Upper lobe of left lung (tissue), 6 donors: ENCODE measurements at regions not wholly inside any gene's neighbourhood (a gene's known extent, or its start where the extent isn't known, plus 50 kb on each side); places are given as distances from the start of the nearest gene placed in this dataset.
A peak's percentile ranks its signal among the peaks of the same experiment; 100 is the strongest.

Experiments
- ATAC-seq, 2 donors: fragments of 200-7000 bp; cut with Tn5 transposase; one replicate each; pipeline ENCODE4 v1.9.1; 2022; ENCODE audit warnings: mild to moderate bottlenecking in 2 of 2, moderate library complexity in 2 of 2; ENCODE audit not compliant: low FRiP score in 2 of 2
- DNase-seq, 2 donors: peaks; one replicate each; pipeline ENCODE4 v3.0.0-alpha.2; 2019 to 2020
- H3K27ac ChIP-seq, 4 donors: fragments of 200-600 bp; sonication (generic); one replicate each; pipeline ENCODE4 v1.5.1; 2016 to 2019
- H3K27me3 ChIP-seq, 4 donors: fragments of 200-600 bp; sonication (generic); one replicate each; pipeline ENCODE4 v1.5.1; 2017 to 2019
- H3K36me3 ChIP-seq, 4 donors: fragments of 200-600 bp; sonication (generic); one replicate each; pipeline ENCODE4 v1.5.1; 2016 to 2019
- H3K4me1 ChIP-seq, 4 donors: fragments of 200-600 bp; sonication (generic); one replicate each; pipeline ENCODE4 v1.5.1; 2018 to 2019
- H3K4me3 ChIP-seq, 4 donors: fragments of 200-600 bp; sonication (generic); one replicate each; pipeline ENCODE4 v1.5.1; 2017 to 2019; ENCODE audit warnings: mild to moderate bottlenecking in 2 of 4, moderate library complexity in 1 of 4
- H3K9me3 ChIP-seq, 4 donors: fragments of 200-600 bp; sonication (generic); one replicate each; pipeline ENCODE4 v1.5.1; 2018 to 2019
- CTCF ChIP-seq, 6 experiments: fragments of 450-650 bp in 4 of 6; fragments of 200-600 bp in 2 of 6; sonication (generic) in 2 of 6; IDR thresholded peaks; one replicate each; pipeline ENCODE4 v1.5.1; 2016 to 2019; ENCODE audit warnings: antibody characterized with exemption in 6 of 6
- EP300 ChIP-seq, 4 donors: sonication (generic); formaldehyde crosslinking; IDR thresholded peaks; one replicate each; pipeline ENCODE4 v1.5.1; 2017; ENCODE audit warnings: antibody characterized with exemption in 4 of 4, control low read depth in 2 of 4
- POLR2A ChIP-seq, 4 donors: fragments of 450-650 bp; IDR thresholded peaks; one replicate each; pipeline ENCODE4 v1.5.1; 2016 to 2017; ENCODE audit warnings: antibody characterized with exemption in 4 of 4, mild to moderate bottlenecking in 2 of 4
- POLR2AphosphoS5 ChIP-seq, 2 donors: sonication (generic); formaldehyde crosslinking; IDR thresholded peaks; one replicate each; pipeline ENCODE4 v1.5.1; 2017; ENCODE audit warnings: antibody characterized with exemption in 2 of 2
- whole genome bisulfite sequencing, 2 donors: methylation state at CpG; one replicate each; pipeline ENCODE4 v1.1.5; 2017 to 2018; 5-methylcytosine and 5-hydroxymethylcytosine counted together
- donor health status: DM: no; HTN: no; CAD: no; lungs with moderate emphysema.
- donor health status: DM: no; HTN: yes; CAD: no; lungs with severe emphysema.

DNA sequence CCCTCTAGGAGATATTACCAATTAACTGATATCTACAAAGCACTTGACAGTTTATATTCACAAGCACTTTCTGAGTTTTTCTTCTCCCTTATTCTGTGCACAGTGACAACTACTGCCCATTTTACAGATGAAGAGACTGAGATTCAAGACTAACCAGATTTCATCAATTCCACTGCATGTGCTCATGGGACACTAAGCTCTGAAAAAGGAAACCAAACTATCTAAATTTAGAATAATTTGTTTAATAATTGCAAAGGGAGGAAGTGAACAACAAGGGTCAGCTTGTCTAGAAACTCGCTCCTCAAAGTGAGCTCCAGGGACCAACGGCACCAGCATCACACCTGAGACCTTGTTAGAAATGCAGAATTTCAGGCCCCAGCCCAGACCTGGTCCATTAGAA is 50.8 kb upstream of the MYLIP start:
- Histone ChIP-seq H3K36me3 (no peaks in the 10 kb centered on the region), H3K9me3 (no peaks in the 10 kb centered on the region), H3K4me3 (no peak overlapping the region), H3K27ac (no peak overlapping the region), H3K27me3 (no peaks in the 10 kb centered on the region), H3K4me1 (no peaks in the 10 kb centered on the region)
- DNase-seq (no peak), ATAC-seq (no peak)
- no peak for TF ChIP-seq POLR2A (IDR thresholded peaks at IDR 0.05)
- no peak for TF ChIP-seq POLR2AphosphoS5 (IDR thresholded peaks at IDR 0.05)
- TF ChIP-seq EP300 (IDR thresholded peaks at IDR 0.05): no peak
- TF ChIP-seq CTCF (IDR thresholded peaks at IDR 0.05): no peak
- WGBS, 2 donors: 48 to 56% methylated on average over 2 of the region's 2 CpGs

GRCh38 chr6:16069671-16070070 is 59.2 kb upstream of the MYLIP start:
- Histone ChIP-seq H3K9me3 (no peaks in the 10 kb centered on the region), H3K4me3 (no peak overlapping the region), H3K27me3 (no peaks in the 10 kb centered on the region), H3K36me3 (no peaks in the 10 kb centered on the region), H3K4me1 (no peaks in the 10 kb centered on the region), H3K27ac (no peak overlapping the region)
- TF ChIP-seq POLR2A (IDR thresholded peaks at IDR 0.05): no peak
- TF ChIP-seq EP300 (IDR thresholded peaks at IDR 0.05): no peak
- no peak for TF ChIP-seq POLR2AphosphoS5 (IDR thresholded peaks at IDR 0.05)
- no peak for TF ChIP-seq CTCF (IDR thresholded peaks at IDR 0.05)
- DNase-seq (no peak), ATAC-seq (no peak)
- 87 to 96% methylated on average over 7 of the region's 7 CpGs for WGBS, 2 donors

GRCh38 chr6:16069222-16069621 is 59.7 kb upstream of the MYLIP start:
- H3K9me3 ChIP-seq: no peaks in the 10 kb centered on the region
- no peaks in the 10 kb centered on the region for H3K36me3 ChIP-seq
- H3K4me1 ChIP-seq: no peaks in the 10 kb centered on the region
- ATAC-seq (no peak), DNase-seq (peak in 1 of 2 donors; percentile 82)
- H3K27ac ChIP-seq: no peak overlapping the region
- H3K4me3 ChIP-seq: no peak overlapping the region
- H3K27me3 ChIP-seq: no peaks in the 10 kb centered on the region
- WGBS, 2 donors: 91 to 98% methylated on average over 8 to 39 of the region's 39 CpGs
- TF ChIP-seq EP300 (IDR thresholded peaks at IDR 0.05) (no peak), POLR2A (IDR thresholded peaks at IDR 0.05) (no peak), CTCF (IDR thresholded peaks at IDR 0.05) (no peak), POLR2AphosphoS5 (IDR thresholded peaks at IDR 0.05) (no peak)

GRCh38 chr6:16067568-16067967 is 61.3 kb upstream of the MYLIP start:
- no peaks in the 10 kb centered on the region for H3K4me1 ChIP-seq

GRCh38 chr6:16064671-16065072 is 64.2 kb upstream of the MYLIP start:
- no peaks in the 10 kb centered on the region for H3K27me3 ChIP-seq
- TF ChIP-seq CTCF (IDR thresholded peaks at IDR 0.05): no peak
- TF ChIP-seq POLR2A (IDR thresholded peaks at IDR 0.05): no peak
- TF ChIP-seq POLR2AphosphoS5 (IDR thresholded peaks at IDR 0.05): no peak
- no peak for TF ChIP-seq EP300 (IDR thresholded peaks at IDR 0.05)
- no peak for DNase-seq
- H3K27ac ChIP-seq: no peak overlapping the region
- no peak for ATAC-seq
- no peaks in the 10 kb centered on the region for H3K9me3 ChIP-seq
- WGBS, 2 donors: 44 to 53% methylated on average over 7 of the region's 7 CpGs
- no peak overlapping the region for H3K4me3 ChIP-seq
- H3K36me3 ChIP-seq: no peaks in the 10 kb centered on the region
- no peaks in the 10 kb centered on the region for H3K4me1 ChIP-seq

More at GRCh38 chr6:16067568-16067967, 61.3 kb upstream of the MYLIP start:
- Histone ChIP-seq H3K4me3 (no peak overlapping the region), H3K9me3 (no peaks in the 10 kb centered on the region), H3K27ac (no peak overlapping the region), H3K36me3 (no peaks in the 10 kb centered on the region), H3K27me3 (no peaks in the 10 kb centered on the region)
- 79 to 89% methylated on average over 3 of the region's 3 CpGs for WGBS, 2 donors
- ATAC-seq (no peak), DNase-seq (no peak)
- TF ChIP-seq EP300 (IDR thresholded peaks at IDR 0.05): no peak
- no peak for TF ChIP-seq POLR2A (IDR thresholded peaks at IDR 0.05)
- TF ChIP-seq POLR2AphosphoS5 (IDR thresholded peaks at IDR 0.05): no peak
